Effector CD4-positive, alpha-beta T cell (primary cell): ENCODE measurements at regions not wholly inside any gene's neighbourhood (a gene's known extent, or its start where the extent isn't known, plus 50 kb on each side); places are given as distances from the start of the nearest gene placed in this dataset.
"Not testable (repeated sequence)": the region's sequence is repeated elsewhere in the genome, so short reads cannot be mapped to it uniquely, and the experiment has no call there.

Experiments used
- DNase-seq: peaks from one replicate; pipeline ENCODE4 v3.0.0-alpha.2; 2020

DNA sequence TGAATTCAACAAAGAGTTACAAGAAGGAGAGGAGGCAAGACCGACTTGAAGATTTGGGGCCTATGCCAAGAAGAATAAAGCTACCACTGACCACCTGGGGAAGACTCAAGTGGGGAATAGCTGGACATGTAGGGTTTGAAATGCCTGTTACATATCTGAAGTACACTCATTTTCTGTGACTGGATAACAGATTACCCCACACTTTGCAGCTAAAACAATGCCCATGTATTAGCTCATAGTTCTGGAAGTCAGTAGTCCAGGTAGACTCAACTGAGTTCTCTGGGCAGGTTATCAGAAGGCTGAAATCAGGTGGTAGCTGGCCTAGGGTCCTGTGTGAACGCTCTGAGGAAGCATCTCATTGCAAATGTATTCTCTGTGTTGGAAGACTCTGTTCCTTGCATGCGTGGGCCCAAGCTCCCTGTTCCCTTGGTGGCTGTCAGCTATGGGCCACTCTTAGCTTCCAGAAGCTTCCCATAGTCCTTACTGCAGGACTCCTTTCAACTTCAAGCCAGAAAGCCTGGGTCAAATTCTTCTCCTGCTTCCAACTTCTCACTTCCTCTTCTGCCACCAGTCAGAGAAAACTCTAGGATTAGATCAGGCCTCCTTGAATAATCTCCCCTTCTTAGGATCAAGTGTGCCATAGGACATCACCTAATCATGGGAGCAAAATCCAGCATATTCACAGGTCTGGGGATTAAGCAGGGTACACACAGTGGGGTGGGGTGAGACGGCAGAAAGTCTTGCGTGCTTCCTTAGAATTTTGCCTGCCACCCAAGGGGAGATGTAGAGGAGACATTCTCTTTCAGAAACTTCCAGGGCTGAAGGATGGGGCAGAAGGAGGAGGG lies 187.8 kb downstream of the SHQ1 start:
- no peak for DNase-seq

DNA sequence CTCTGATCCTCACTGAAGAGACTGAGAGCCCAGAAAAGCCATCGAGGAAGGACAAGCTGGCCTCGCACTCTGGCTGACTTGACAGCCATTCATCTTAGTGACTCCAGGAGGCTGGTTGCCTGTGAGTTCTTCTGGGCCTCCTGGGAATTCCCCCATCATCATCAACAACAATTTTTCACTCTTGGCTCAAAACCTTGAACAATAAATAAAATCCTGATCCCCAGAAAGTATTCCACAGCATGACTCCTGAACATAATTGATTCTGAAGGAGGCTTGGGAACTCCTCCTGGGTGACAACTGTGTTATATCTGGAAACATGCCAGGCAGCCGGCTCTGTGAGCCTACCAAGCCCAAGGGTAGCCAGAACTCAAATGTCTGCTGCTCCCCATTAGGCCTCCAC lies 188.6 kb downstream of the SHQ1 start:
- DNase-seq, result no peak

DNA sequence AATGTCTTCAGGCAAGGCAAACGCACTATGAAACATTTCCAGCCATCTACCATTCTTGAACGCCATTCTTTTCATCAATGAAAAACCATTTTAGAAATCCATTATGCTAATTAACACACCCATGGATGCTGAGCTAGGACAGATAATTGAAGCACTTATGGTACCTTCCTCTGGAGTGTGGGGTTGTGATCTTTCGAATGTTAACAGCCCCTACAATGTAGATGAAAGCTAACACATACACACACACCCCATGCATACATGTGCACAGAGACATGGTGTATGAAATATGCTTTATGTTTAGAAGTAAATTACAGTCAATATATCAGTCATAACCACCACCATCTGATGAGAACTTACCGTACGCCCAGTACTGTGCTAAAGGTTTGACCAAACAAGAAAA lies 189.1 kb downstream of the SHQ1 start:
- DNase-seq, result no peak

DNA sequence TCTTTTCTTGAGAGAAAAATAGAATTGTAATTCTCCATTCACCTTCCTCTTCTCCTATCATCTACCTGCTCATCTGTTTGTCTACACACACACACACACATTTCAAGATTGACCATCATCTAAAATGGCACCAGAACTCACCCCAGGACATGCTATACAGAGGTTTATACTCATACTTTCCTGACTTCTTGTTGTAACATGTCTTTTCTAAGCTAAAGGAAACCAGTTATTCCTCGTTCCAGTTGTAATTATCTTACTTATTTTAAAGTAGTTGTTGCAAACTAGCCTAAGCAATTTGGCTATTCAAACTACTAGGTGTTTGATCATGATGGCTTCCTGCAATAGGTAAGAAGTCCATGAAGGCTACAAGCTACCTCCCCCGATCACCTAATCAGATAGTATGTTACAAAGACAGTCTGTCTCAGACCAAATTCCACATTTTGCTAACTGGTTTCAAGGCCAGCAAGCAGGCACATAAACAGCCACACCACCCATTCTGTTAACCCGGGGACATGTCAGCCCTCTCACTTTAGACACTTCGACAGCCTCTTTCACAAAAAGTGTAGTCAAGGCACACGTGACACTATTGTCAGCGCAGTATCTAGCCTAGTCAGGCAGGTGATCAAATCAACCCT lies 189.7 kb downstream of the SHQ1 start:
- DNase-seq, result no peak

DNA sequence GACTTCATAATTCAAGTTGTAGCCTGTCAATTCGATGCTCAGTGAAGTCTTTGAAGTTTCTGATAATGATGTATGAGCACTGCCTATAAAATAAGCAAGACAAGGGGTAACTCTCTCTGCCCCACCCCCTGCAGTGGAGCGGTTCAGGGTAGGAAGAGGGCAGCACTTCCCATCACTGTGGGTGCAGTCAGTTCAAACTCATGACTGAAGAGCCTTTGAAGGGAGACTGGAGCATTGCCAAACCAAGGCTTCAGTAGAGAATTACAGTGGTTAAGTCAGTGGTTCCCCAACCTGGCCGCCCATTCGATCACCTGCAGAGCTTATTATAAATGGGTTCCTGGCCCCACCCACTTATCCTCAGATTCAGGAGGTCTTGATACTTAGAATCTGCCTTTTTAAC lies 190.6 kb downstream of the SHQ1 start:
- peak; percentile 6 for DNase-seq

DNA sequence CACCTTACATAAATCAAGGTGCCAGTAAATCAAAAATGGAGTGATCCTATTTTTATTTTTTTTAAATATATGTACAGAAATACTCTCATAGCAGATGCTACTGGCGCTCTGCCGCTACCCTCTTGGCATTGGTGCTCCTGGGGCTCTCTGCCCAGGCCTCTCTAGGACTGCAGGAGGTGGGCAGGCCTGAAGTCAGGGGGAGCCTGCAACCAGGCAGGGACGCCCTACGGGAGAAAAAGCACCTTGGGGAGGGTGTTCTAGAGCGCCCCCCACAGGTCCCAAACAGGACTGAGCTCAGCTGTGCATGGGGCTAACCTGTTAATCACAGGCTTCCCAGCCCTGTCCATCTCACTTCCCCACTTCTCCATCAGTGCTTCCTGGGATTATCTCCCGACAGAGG lies 192.5 kb downstream of the SHQ1 start:
- no peak for DNase-seq

DNA sequence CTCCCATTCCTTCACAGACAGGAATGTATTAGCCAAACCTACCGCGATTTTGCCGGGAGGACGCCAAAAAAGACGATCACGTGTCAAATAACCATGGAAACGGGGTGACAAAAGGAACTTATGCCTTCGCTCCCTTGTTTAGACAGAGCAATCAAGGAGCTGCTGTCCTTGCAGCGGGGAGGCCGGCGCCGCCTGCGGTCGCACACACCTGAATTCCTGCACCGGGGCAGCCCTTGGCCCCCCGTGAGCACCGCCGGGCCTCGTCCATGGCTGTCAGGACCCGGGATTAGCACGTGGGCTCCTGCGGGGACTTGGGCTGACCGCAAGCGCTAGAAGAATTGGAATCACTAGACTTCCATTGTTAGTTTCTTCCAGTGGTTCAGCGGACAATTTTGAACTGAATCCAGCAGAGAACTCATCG lies 193.1 kb downstream of the SHQ1 start:
- no peak for DNase-seq

DNA sequence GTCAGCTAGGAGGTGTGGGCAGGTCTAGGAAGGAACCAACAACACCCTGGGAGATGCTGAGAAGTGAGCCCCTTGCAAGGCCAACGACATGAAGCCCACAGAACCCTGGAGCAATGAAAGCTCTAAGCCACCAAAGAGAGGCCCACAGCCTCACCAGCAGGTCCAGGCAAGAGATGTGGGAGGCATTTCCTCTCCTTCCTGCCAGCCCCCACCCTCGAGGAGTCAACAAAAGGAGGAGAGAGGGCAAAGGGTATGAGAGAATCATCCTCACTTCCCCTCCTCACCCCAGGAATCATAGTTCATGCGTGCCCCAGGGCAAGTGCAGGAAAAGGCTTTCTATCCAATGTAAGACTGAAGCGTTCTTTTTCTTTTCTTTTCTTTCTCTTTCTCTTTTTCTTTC lies 195.8 kb downstream of the SHQ1 start:
- DNase-seq, result no peak

DNA sequence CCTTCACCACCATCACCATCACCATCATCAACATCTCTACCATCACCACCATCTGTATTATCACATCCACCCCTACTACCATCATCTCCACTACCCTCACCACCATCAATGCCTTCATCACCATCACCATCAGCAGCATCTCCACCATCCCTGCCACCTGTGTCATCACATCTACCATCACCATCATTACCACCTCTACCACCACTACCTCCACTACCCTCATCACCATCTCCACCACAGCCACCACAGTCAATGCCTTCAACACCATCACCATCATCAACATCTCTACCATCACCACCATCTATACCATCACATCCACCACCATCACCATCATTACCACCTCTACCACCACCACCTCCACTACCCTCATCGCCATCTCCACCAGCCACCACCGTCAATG lies 196.7 kb downstream of the SHQ1 start:
- no peak for DNase-seq

DNA sequence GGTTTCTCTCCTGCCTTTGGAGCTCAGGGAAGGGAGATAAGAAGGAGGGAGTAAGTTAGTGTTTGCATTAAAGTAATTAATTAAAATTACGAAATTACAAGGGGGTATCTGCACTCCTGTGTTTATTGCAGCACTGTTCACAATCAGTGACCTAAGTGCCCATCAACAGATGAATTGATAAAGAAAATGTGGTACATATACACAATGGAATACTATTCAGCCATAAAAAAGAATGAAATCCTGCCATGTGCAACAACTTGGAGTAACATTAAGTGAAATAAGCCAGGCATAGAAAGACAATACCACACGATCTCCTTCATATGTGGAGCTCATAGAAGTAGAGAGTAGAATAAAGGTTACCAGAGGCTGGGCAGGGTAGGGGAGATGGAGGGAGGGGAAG lies 202.0 kb downstream of the SHQ1 start:
- no peak for DNase-seq

DNA sequence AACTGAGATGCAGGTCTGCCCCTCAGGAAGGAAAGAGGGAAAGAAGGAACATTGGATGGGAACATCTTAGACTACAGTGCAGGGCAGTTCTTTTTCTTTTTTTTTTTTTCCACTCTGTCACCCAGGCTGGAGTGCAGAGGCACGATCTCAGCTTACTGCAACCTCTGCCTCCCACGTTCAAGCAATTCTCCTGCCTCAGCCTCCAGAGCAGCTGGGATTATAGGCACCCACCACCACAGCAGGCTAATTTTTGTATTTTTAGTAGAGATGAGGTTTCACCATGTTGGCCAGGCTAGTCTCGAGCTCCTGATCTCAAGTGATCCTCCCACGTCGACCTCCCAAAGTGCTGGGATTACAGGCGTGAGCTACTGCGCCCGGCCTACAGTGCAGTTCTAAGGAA lies 204.6 kb downstream of the SHQ1 start:
- not testable (repeated sequence) for DNase-seq

DNA sequence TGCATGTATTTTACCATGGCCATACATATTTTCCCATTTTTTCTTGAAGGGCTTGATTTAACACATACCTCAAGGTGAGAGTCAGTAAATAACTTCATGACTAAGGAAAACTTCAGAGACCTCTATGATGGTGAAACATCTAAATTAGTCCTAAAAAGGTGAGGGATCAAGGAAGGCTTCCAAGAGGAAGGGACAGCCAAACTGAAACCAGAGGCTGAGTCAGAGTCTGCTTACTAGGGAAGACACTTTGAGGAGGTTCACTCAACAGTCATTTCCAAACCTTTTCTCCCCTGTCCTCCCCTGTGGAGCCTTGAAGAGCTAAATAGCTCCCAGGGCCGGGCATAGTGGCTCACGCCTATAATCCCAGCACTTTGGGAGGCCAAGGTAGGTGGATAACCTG lies 206.6 kb downstream of the SHQ1 start:
- DNase-seq, result no peak

DNA sequence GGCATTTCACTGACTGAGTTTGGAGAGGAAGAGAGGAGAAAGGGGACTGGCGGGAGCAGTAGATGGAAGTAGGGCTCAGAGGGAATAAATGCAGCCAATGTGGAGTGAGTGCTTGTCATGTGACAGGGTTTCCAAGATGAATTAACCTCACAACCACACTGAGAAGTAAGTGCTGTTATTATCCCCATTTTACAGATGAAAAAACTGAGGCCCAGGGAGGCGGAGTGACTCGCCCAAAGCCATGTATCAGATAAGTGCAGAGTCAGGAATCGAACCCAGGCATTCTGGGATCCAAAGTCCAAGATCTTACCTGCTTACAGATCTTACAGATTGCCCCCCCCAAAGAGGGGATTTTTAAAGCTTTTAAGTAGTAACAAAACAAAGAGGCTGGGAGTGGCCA lies 207.2 kb downstream of the SHQ1 start:
- DNase-seq, result no peak

DNA sequence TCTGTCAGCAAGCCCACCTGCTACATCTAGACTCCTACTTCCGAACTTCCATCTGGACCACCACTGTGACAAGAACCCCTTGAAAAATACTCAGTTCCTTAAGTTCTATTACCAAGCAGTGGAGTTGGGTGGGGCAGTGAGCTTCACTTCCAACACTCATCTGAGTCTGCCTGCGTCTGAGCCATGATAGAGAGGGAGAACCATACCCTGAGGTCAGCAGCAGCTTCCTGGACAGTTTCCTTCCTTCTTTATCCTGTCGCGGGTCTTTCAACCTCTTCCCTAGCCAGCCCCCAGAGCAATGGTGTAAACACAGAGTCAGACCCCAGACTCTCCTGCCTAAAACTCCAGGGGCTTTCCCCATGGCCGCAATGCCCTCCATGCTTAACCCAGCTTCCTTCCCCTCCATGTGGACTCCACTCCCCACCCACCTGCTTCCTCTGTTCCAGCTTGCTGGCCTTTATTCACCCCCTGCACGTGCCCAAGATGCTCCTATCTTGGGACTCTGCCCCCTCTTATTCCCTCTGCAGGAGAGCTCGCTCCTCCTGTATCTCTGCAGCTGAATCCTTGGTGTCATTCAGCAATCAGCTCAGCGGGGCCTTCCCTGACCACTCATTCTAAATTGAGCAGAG lies 211.2 kb downstream of the SHQ1 start:
- no peak for DNase-seq

DNA sequence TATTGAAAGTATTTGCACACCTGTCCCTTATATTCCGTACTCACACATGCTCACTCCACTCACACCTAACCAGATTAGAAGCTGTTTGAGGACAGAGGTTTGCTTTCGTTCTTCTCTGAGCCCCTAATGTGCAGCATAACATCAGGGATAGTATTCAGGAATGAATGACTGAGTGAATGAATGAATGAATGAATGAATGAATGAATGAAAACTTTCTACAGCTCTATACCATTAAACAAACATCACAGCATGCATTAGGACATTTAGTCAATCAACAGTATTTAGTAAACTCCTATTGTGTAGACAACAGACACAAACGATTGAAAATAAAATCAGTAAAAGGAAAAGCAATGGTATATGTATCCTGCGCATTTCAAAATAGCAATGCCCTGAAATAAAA lies 212.7 kb downstream of the SHQ1 start:
- no peak for DNase-seq

DNA sequence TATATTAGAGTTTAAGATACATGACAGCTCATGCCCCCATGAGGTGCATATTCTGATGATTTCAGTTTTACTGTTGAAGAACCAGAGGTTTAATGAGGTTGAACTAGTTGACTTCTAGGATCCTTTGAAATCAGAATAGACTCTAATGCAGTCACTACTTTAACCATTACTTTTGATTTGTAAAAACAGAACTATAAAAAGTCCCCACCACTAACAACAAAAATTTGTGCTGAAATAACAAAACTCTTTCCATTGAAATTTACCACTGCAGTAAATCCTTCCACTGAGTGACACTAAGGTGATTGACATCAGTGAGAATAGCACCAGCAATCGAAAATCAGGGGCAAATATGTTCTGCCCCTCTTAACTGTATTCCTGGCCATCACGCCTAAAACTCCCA lies 214.1 kb downstream of the SHQ1 start:
- no peak for DNase-seq

DNA sequence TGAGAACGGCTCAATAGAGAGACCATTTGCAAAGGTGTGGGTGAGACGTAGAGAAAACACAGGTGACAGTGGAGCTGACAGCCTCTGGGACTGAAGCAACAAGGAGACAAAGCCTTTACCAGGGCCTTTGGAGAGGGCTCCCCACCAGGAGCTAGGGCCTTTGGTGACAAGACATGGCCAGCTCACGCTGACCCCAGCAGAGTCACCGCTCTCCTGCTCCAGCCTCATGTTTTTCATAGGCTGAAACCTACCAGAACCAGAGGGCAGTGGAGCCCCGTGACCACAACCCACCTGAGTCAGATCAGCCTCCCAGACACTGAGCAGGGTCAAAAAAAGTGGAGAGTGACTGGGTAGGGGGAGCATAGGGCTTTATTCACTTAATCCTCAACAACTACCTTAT lies 214.7 kb downstream of the SHQ1 start:
- no peak for DNase-seq

DNA sequence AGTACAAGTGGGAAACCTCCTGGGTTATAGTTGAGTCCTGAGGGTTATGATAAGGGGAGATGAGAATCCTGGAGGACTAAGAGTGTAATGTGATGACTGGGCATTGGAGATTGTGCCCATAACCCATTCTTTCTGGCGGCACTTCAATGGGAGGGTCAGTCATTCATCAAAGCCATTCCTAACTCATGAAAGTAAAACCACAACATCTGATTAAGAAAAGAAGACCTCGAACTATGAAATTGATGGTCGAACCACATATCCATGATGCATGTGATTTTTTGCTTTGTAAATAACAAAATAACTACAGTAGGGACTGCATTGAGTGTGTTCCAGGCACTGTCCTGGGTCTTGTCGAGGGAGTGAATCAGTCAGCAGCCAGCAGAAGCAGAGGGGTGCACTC lies 215.1 kb downstream of the SHQ1 start:
- no peak for DNase-seq

DNA sequence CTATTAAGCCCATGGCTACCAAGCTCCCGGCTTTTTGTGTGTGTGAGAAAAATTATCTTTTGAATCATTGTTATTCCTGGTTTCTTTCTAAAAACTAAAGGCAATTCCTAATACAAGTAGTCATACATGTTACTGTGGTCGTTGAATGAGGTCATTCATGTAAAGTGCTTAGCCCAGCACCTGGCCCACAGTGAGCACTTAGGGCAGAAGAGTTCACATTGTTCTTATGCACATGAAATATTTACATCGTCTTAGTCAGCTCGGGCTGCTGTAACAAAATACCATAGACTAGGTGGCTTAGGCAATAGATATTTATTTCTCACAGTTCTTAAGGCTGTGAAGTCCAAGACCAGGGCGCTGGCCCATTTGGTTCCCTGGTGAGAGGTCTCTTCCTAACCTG lies 216.1 kb downstream of the SHQ1 start:
- DNase-seq, result no peak

DNA sequence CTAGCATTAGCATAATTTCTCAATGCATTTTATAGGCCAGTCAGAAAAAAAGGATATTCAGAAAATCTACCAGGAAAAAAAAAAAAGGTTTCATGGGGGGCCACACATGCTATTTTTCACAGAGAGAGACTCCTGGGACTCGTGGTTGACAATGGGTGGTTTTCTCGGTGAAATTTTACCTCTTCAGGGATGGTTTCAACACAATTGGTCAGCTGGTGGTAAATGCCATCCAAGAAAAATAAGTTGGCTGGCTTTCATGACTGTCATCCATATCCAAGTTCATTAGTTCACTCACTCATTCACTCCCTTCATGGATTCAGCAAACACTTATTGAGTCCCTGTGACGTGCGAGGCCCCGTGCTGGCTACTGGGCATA lies 217.3 kb downstream of the SHQ1 start:
- DNase-seq, result no peak

DNA sequence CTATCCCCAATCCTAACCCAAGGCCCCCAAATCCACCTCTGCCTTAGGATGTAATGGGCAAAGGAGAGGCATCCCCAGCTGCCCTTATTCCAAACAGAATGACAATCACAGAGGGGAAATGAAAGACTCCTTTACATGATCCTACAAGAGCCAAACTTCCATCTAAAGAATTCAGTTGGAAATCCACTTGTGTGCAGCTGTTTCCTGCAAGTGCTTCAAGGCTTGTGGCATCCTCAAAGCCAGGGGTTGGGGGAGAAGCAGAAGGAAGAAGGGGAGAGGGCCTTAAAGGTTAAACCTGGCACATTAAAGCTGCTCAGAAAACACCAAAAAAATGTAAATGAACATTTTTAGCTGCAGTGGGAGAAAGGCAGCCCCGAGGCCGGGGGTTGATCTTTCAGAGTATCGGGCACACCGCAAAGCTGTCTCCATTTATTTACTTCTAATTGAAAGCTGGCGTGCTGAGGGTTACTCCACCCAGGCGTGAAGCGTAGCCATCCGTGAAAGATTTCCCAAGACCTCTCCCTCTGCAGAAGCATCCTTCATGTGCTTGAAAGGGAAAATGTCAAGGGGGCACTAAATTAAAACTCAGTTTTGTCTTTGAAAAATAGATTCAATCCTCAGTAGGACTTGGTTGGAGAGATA lies 217.8 kb downstream of the SHQ1 start:
- no peak for DNase-seq

DNA sequence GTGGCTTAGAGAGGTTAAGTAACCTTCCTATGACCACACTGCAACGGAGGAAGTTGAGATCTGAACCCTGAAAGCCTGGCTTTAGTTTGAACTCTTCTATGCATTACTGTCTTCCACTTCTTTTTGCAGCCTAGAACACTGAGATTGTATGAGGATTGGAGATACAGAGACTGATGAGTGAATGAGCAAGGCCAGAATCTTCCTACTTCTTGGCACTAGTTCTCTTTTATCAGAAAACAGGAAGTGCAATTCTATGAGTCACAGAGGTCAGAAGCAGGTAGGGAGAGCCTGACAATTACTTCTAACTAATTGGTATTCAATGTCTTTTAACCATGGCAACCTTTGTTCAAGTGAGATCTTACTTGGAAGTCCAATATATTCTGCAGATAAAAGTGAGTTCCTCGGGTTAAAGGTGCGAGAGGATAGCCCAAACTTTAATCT lies 219.0 kb downstream of the SHQ1 start:
- DNase-seq, result no peak

DNA sequence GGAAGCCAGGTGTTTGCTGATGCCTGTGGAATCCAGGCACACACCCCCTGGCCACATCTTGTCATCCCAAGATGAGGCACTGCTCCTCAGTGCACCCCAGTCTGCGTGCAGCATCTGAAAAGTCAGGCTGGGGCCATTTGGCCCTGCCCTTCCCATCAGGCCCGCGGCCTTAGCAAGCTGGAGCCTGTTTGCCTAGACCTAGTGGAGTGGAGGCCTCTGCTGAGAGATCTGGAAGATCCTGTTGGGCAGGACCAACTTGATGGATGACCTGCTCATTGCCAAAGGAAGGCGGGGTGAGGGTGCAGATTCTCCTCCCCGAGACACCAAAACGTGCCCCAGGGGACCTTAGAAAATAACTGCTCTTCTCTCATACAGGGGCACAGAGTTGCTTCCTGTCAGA lies 220.2 kb downstream of the SHQ1 start:
- no peak for DNase-seq

DNA sequence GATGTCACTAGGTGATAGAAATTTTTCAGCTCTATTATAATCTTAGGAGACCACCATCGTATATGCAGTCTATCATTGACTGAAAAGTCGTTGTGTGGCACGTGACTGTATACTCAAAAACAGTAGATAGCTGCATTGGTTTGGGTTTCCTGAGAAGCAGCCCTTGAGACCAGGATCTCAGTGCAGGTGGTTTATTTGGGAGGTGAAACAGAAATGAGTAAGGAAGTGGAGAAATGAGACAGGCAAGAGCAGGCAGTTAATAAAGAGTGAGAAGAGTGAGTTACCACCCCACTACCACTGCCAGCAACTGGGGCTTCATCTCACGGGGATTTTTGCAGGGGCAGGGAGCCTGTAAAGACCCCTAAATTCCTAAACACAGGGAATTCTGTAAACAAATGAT lies 221.0 kb downstream of the SHQ1 start:
- no peak for DNase-seq
